C4-2B (cell line): ENCODE measurements at regions not wholly inside any gene's neighbourhood (a gene's known extent, or its start where the extent isn't known, plus 50 kb on each side); places are given as distances from the start of the nearest gene placed in this dataset.

Experiments used
- CTCF ChIP-seq: fragments of 450-650 bp; conservative IDR thresholded peaks from 2 replicates; pipeline ENCODE4 v1.5.1; 2017; ENCODE audit warnings: mild to moderate bottlenecking
- ZFX ChIP-seq: fragments of 450-650 bp; IDR thresholded peaks from 2 replicates; pipeline ENCODE4 v1.6.1; 2017

GRCh38 chr20:53813636-53814035, 220.0 kb upstream of the ZNF217 start:
- TF ChIP-seq CTCF (no peak), ZFX (no peak)
